ENCODE measurements at regions not wholly inside any gene's neighbourhood (a gene's known extent, or its start where the extent isn't known, plus 50 kb on each side); places are given as distances from the start of the nearest gene placed in this dataset.

GRCh38 chr13:76799696-76800095 lies 86.5 kb downstream of the KCTD12 start:
- TF ChIP-seq, protein P1, sequence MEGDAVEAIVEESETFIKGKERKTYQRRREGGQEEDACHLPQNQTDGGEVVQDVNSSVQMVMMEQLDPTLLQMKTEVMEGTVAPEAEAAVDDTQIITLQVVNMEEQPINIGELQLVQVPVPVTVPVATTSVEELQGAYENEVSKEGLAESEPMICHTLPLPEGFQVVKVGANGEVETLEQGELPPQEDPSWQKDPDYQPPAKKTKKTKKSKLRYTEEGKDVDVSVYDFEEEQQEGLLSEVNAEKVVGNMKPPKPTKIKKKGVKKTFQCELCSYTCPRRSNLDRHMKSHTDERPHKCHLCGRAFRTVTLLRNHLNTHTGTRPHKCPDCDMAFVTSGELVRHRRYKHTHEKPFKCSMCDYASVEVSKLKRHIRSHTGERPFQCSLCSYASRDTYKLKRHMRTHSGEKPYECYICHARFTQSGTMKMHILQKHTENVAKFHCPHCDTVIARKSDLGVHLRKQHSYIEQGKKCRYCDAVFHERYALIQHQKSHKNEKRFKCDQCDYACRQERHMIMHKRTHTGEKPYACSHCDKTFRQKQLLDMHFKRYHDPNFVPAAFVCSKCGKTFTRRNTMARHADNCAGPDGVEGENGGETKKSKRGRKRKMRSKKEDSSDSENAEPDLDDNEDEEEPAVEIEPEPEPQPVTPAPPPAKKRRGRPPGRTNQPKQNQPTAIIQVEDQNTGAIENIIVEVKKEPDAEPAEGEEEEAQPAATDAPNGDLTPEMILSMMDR (IDR thresholded peaks at IDR 0.05): no peak
- TF ChIP-seq POLR2A (IDR thresholded peaks at IDR 0.05): no peak

Data from testis (tissue), 2 donors.